ENCODE measurements at regions not wholly inside any gene's neighbourhood (a gene's known extent, or its start where the extent isn't known, plus 50 kb on each side); places are given as distances from the start of the nearest gene placed in this dataset.
"Not testable (repeated sequence)": the region's sequence is repeated elsewhere in the genome, so short reads cannot be mapped to it uniquely, and the experiment has no call there.

- no peak for DNase-seq (ENCODE audit: low read depth in 2 of 2)
These were observed 559.6 kb upstream of the ADAMTS5 start for GRCh38 chr21:27526451-27526850.

- no peak for DNase-seq (ENCODE audit: low read depth in 2 of 2)
These were observed 558.9 kb upstream of the ADAMTS5 start for GRCh38 chr21:27525780-27526179.

GRCh38 chr21:27519361-27519760 lies 552.5 kb upstream of the ADAMTS5 start:
- DNase-seq (ENCODE audit: low read depth in 2 of 2), result no peak

- DNase-seq (ENCODE audit: low read depth in 2 of 2), result not testable (repeated sequence)
These were observed 550.3 kb upstream of the ADAMTS5 start for GRCh38 chr21:27517177-27517576.

GRCh38 chr21:27515676-27516075 lies 548.8 kb upstream of the ADAMTS5 start:
- no peak for DNase-seq (ENCODE audit: low read depth in 2 of 2)

- DNase-seq (ENCODE audit: low read depth in 2 of 2), result no peak
These were observed 546.9 kb upstream of the ADAMTS5 start for GRCh38 chr21:27513825-27514224.

GRCh38 chr21:27513016-27513415 lies 546.1 kb upstream of the ADAMTS5 start:
- no peak for DNase-seq (ENCODE audit: low read depth in 2 of 2)

GRCh38 chr21:27511233-27511632 lies 544.3 kb upstream of the ADAMTS5 start:
- DNase-seq (ENCODE audit: low read depth in 2 of 2), result no peak

- DNase-seq (ENCODE audit: low read depth in 2 of 2), result no peak
These were observed 540.8 kb upstream of the ADAMTS5 start for GRCh38 chr21:27507695-27508094.

GRCh38 chr21:27505516-27505915 lies 538.6 kb upstream of the ADAMTS5 start:
- DNase-seq (ENCODE audit: low read depth in 2 of 2), result no peak

- no peak for DNase-seq (ENCODE audit: low read depth in 2 of 2)
These were observed 535.9 kb upstream of the ADAMTS5 start for GRCh38 chr21:27502801-27503200.

- no peak for DNase-seq (ENCODE audit: low read depth in 2 of 2)
These were observed 531.1 kb upstream of the ADAMTS5 start for GRCh38 chr21:27498025-27498424.

- DNase-seq (ENCODE audit: low read depth in 2 of 2), result no peak
These were observed 528.9 kb upstream of the ADAMTS5 start for GRCh38 chr21:27495836-27496235.

GRCh38 chr21:27493542-27493941 lies 526.7 kb upstream of the ADAMTS5 start:
- no peak for DNase-seq (ENCODE audit: low read depth in 2 of 2)

- DNase-seq (ENCODE audit: low read depth in 2 of 2), result no peak
These were observed 520.8 kb upstream of the ADAMTS5 start for GRCh38 chr21:27487676-27488075.

- no peak for DNase-seq (ENCODE audit: low read depth in 2 of 2)
These were observed 514.0 kb upstream of the ADAMTS5 start for GRCh38 chr21:27480841-27481261.

- DNase-seq (ENCODE audit: low read depth in 2 of 2), result no peak
These were observed 510.4 kb upstream of the ADAMTS5 start for GRCh38 chr21:27477296-27477695.

GRCh38 chr21:27476696-27477095 lies 509.8 kb upstream of the ADAMTS5 start:
- no peak for DNase-seq (ENCODE audit: low read depth in 2 of 2)

GRCh38 chr21:27475363-27475955 lies 508.6 kb upstream of the ADAMTS5 start:
- DNase-seq (ENCODE audit: low read depth in 2 of 2), result no peak

GRCh38 chr21:27467366-27467765 lies 500.5 kb upstream of the ADAMTS5 start:
- DNase-seq (ENCODE audit: low read depth in 2 of 2), result no peak

- no peak for DNase-seq (ENCODE audit: low read depth in 2 of 2)
These were observed 499.3 kb upstream of the ADAMTS5 start for GRCh38 chr21:27466140-27466539.

- no peak for DNase-seq (ENCODE audit: low read depth in 2 of 2)
These were observed 497.8 kb upstream of the ADAMTS5 start for GRCh38 chr21:27464648-27465047.

GRCh38 chr21:27462726-27463125 lies 495.8 kb upstream of the ADAMTS5 start:
- DNase-seq (ENCODE audit: low read depth in 2 of 2), result no peak

GRCh38 chr21:27454234-27454633 lies 487.3 kb upstream of the ADAMTS5 start:
- no peak for DNase-seq (ENCODE audit: low read depth in 2 of 2)

All from stimulated activated CD8-positive, alpha-beta memory T cell treated with anti-CD3 and anti-CD28 coated beads, Interleukin-7, amount 100 ng/mL, for 4 hours (primary cell).